GM12873 (cell line): ENCODE measurements at regions not wholly inside any gene's neighbourhood (a gene's known extent, or its start where the extent isn't known, plus 50 kb on each side); places are given as distances from the start of the nearest gene placed in this dataset.

Experiments used
- TF ChIP-seq, protein P1 (sequence below): IDR thresholded peaks from 2 replicates; pipeline ENCODE4 v1.5.1; 2012; ENCODE audit warnings: low read depth, mild to moderate bottlenecking, moderate library complexity, low read length, control low read depth; ENCODE audit not compliant: insufficient read depth; ENCODE audit errors: missing control alignments

DNA sequence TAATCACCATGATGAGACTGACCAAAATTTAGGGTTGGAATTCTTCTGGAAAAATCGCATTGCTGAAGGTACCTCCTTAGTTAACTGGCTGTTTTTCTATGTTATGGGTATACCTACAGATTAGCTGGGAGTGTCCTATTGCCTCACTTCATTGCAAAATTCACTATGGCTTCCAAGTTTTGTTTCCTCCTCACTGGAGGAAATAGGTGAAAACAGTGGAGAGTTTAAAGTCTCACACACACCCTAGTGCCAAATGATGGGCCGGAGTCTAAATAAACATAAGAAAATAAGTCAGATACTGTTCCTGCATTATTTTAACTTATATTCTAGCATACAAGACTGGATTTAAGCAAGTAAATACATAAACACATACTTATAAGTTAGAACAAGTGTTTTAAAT is 98.2 kb downstream of the AHR start:
- TF ChIP-seq, protein P1, sequence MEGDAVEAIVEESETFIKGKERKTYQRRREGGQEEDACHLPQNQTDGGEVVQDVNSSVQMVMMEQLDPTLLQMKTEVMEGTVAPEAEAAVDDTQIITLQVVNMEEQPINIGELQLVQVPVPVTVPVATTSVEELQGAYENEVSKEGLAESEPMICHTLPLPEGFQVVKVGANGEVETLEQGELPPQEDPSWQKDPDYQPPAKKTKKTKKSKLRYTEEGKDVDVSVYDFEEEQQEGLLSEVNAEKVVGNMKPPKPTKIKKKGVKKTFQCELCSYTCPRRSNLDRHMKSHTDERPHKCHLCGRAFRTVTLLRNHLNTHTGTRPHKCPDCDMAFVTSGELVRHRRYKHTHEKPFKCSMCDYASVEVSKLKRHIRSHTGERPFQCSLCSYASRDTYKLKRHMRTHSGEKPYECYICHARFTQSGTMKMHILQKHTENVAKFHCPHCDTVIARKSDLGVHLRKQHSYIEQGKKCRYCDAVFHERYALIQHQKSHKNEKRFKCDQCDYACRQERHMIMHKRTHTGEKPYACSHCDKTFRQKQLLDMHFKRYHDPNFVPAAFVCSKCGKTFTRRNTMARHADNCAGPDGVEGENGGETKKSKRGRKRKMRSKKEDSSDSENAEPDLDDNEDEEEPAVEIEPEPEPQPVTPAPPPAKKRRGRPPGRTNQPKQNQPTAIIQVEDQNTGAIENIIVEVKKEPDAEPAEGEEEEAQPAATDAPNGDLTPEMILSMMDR, result no peak

DNA sequence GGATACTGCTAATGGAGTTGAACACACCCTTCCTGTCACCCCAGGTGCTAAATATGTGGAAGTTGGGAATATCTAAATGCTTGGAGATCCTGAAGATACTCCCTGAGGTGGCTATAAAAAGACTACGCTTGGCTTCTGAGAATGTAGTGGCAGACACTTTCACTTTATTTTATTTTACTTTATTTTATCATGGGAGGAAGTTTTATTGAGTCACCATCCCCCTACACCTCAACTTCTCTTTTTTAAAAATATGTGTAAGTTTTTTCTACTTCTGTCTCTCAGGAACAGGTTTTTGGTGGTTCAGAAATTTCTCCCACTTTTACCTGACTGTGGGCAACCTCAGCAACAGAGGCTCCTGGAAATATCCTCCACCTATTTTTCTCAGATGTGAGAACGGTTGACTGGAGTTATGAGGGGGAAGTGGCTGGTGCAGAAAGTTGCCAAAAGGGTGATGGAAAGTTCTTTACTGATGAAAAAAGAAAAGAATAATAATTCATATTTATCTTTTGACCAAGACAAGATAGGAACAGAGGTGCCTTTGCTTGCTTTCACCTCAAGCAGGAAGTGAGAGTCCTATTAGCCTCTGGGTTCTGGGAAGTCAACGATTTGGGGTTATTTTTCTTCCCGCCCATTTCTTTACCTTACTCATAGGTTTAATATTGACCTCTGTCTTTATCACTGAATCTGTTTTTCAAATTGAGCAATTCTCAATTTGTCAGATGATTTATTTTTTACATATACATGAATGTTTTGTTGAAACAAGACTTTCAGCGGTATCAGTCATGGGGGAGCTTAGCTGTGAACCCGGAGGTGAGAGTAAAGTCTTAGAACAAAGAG is 103.6 kb downstream of the AHR start:
- TF ChIP-seq, protein P1, result no peak

DNA sequence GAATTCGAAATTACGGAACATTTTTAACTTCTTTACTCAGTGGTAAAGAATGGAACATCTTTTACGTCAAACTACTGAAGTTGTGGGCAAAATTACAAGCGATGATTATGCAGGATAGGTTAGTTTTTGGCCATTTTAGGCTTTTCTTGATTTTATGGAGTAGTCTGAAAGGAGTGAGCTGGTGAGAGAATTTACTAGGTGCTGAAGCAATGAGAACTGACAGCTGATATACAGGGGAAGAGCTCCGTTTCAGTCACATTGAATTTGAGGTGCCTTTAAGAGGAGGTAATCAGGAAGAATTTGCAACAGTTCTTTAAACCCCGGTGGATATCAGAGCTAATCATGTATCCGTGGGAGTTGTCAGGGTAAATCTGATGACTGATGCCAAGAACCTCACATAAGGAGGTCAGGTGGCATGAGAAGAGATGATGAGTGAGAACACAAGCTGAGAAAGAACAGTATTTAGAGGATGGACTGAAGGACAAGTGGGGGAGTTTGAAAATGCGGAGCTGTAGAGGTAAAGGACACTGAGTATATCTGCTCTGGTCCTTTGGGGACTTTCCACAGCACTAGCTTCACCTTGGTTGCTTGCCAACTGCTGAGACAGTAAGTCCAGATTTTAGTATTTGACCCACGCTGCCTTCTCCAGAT is 104.3 kb downstream of the AHR start:
- TF ChIP-seq, protein P1, result no peak

DNA sequence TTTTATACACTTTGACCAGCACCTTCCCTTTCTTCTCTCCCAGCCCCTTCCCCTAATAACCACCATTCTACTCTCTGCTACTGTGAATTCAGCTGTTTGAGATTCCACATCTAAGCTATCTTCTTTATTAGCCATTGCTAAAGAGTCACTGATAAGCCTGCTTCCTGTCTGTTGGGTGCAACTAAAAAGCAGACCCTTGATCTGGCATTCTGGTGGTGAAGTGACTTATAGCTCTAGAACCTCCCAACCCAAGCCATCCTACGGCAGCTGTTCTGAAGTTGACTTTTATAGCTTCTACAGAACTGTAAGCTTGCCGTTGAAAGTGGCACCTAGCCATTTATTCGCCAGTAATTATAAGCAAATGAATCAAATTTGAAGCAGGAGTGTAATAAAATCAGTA is 105.6 kb downstream of the AHR start:
- TF ChIP-seq, protein P1, result no peak

DNA sequence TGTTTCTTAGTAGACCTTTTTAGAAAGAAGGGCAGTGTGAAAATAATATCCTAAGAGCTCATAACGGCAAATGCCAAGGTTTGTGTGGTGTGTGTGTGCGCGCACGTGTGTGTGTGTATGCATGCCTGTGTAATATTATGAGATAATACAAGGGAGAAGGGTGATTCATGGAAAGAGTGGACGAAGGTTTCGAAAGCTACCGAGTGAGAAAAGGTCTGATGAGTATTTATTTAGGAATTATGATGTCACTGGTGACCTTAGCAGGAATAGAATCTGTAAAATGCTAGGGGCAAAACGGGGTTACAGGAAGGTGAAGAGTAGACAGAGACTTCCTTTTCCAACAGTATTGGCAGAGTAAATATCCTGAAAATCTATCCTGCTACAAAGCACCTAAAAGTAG is 107.3 kb downstream of the AHR start:
- TF ChIP-seq, protein P1, result no peak

DNA sequence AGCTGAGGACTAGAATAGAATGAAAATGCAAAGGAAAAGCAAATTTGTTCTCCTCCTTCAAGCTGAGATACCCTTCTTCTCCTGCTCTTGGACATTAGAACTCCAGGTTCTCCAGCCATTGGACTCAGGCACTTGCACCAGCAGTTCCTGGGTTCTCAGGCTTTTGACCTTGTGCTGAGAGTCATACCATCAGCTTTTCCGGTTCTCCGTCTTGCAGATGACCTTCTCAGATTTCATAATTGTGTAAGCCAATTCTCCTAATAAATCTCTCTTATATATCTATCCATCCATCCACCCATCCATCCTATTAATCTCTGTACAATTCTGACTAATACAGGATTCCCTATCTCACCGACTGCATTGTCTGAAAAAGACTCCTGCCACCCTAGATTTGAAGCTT is 108.3 kb downstream of the AHR start:
- TF ChIP-seq, protein P1, result no peak

DNA sequence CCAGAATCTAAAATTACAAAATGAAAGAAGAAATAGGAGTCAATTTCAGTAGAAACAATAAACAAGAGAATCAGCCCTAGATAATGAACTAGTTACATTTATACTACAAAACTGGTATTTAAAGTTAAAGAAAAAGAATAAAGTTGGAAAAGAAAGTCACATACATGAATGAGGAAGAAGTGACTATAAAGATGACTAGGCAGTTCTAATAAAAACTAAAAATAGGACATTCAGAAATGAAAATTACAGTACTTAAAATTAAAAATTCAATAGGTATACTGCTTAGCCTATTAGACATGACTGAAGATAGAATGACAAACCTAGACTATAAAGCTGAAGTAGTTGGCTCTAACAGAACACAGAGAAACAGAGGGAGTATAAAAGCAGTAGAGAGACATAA is 108.8 kb downstream of the AHR start:
- TF ChIP-seq, protein P1, result no peak
